WTC11 (cell line): ENCODE measurements at regions not wholly inside any gene's neighbourhood (a gene's known extent, or its start where the extent isn't known, plus 50 kb on each side); places are given as distances from the start of the nearest gene placed in this dataset.

Experiments
- ATAC-seq: fragments of 200-7000 bp; cut with Tn5 transposase; 2 replicates; pipeline ENCODE4 v1.10.0; 2021; ENCODE audit warnings: mild to moderate bottlenecking, moderate library complexity
- CTCF ChIA-PET: fragments of 300-600 bp; sonication (Branson Sonifier 250); formaldehyde crosslinking; loops from one replicate; lab custom pipeline; 2021; ENCODE audit warnings: antibody characterized with exemption; lab: Charles Lee
- POLR2A ChIA-PET: fragments of 350-600 bp; sonication (Branson Sonifier 250); formaldehyde crosslinking; loops from one replicate; lab custom pipeline; 2021; ENCODE audit warnings: antibody characterized with exemption; lab: Charles Lee
- DNase-seq: peaks from one replicate; pipeline ENCODE4 v3.0.0; 2021; ENCODE audit warnings: low spot score
- H3K27ac Mint-ChIP-seq: 2 replicates; pipeline ENCODE4 v1.8.0; 2021; ENCODE audit warnings: mixed read lengths
- H3K27me3 Mint-ChIP-seq: 2 replicates; pipeline ENCODE4 v1.8.0; 2021; ENCODE audit warnings: low read depth, mild to moderate bottlenecking, moderate library complexity, mixed read lengths
- H3K36me3 Mint-ChIP-seq: 2 replicates; pipeline ENCODE4 v1.8.0; 2021; ENCODE audit warnings: mixed read lengths
- H3K4me1 Mint-ChIP-seq: 2 replicates; pipeline ENCODE4 v1.8.0; 2022; ENCODE audit warnings: mixed read lengths
- H3K4me3 Mint-ChIP-seq: 2 replicates; pipeline ENCODE4 v1.8.0; 2021; ENCODE audit warnings: mild to moderate bottlenecking, moderate library complexity, mixed read lengths
- H3K9me3 Mint-ChIP-seq: 2 replicates; pipeline ENCODE4 v1.8.0; 2021; ENCODE audit warnings: mixed read lengths
- AR ChIP-seq: fragments of 250-450 bp; sonication (Bioruptor Pico); IDR thresholded peaks from 2 replicates; pipeline ENCODE4 v1.9.0; 2021; ENCODE audit warnings: mild to moderate bottlenecking
- ATF1 ChIP-seq: sonication (generic); formaldehyde crosslinking; IDR thresholded peaks from 2 replicates; pipeline ENCODE4 v1.8.1; 2023; ENCODE audit warnings: mild to moderate bottlenecking, moderate library complexity, missing genetic modification reagents
- ATF2 ChIP-seq: sonication (generic); formaldehyde crosslinking; IDR thresholded peaks from 2 replicates; pipeline ENCODE4 v1.8.1; 2022; ENCODE audit warnings: low read depth, missing genetic modification reagents, borderline replicate concordance
- CBFB ChIP-seq: sonication (generic); formaldehyde crosslinking; IDR thresholded peaks from 2 replicates; pipeline ENCODE4 v1.8.1; 2022; ENCODE audit warnings: mild to moderate bottlenecking, low read depth, missing genetic modification reagents
- ELF4 ChIP-seq: sonication (generic); formaldehyde crosslinking; IDR thresholded peaks from 2 replicates; pipeline ENCODE4 v1.8.1; 2022; ENCODE audit warnings: low read depth, mild to moderate bottlenecking, moderate library complexity, missing genetic modification reagents
- EMX1 ChIP-seq: fragments of 250-450 bp; sonication (Bioruptor Pico); IDR thresholded peaks from 2 replicates; pipeline ENCODE4 v1.8.0; 2021; ENCODE audit warnings: mild to moderate bottlenecking
- ETV6 ChIP-seq: sonication (generic); formaldehyde crosslinking; IDR thresholded peaks from 2 replicates; pipeline ENCODE4 v1.8.1; 2022; ENCODE audit warnings: mild to moderate bottlenecking, missing genetic modification reagents
- FOXP1 ChIP-seq: sonication (generic); formaldehyde crosslinking; IDR thresholded peaks from 2 replicates; pipeline ENCODE4 v1.8.0; 2022; ENCODE audit warnings: missing genetic modification reagents, mild to moderate bottlenecking, moderate library complexity, borderline replicate concordance
- FOXP4 ChIP-seq: sonication (generic); formaldehyde crosslinking; IDR thresholded peaks from 2 replicates; pipeline ENCODE4 v1.8.0; 2022; ENCODE audit warnings: mild to moderate bottlenecking, missing genetic modification reagents
- GRHL2 ChIP-seq: fragments of 250-450 bp; sonication (Bioruptor Pico); IDR thresholded peaks from 2 replicates; pipeline ENCODE4 v1.8.0; 2022; ENCODE audit warnings: mild to moderate bottlenecking, moderate library complexity; ENCODE audit not compliant: insufficient replicate concordance, severe bottlenecking
- IRF1 ChIP-seq: sonication (generic); formaldehyde crosslinking; IDR thresholded peaks from 2 replicates; pipeline ENCODE4 v1.8.0; 2023; ENCODE audit warnings: missing genetic modification reagents
- KAT7 ChIP-seq: sonication (generic); formaldehyde crosslinking; IDR thresholded peaks from 2 replicates; pipeline ENCODE4 v1.8.1; 2023; ENCODE audit warnings: missing genetic modification reagents, mild to moderate bottlenecking, borderline replicate concordance
- MXD4 ChIP-seq: fragments of 250-450 bp; sonication (Bioruptor Pico); IDR thresholded peaks from 2 replicates; pipeline ENCODE4 v1.8.0; 2021; ENCODE audit warnings: mild to moderate bottlenecking, moderate library complexity, borderline replicate concordance
- MYBL2 ChIP-seq: sonication (generic); formaldehyde crosslinking; IDR thresholded peaks from 2 replicates; pipeline ENCODE4 v1.8.1; 2023; ENCODE audit warnings: mild to moderate bottlenecking, moderate library complexity, missing genetic modification reagents
- NR3C1 ChIP-seq: sonication (generic); formaldehyde crosslinking; conservative IDR thresholded peaks from 2 replicates; pipeline ENCODE4 v1.8.1; 2023; ENCODE audit warnings: low read depth, mild to moderate bottlenecking, missing genetic modification reagents
- PRRX2 ChIP-seq: fragments of 250-450 bp; sonication (Bioruptor Pico); IDR thresholded peaks from 2 replicates; pipeline ENCODE4 v1.8.0; 2021; ENCODE audit warnings: mild to moderate bottlenecking
- RELA ChIP-seq: sonication (generic); formaldehyde crosslinking; IDR thresholded peaks from 2 replicates; pipeline ENCODE4 v1.8.1; 2022; ENCODE audit warnings: missing genetic modification reagents, mild to moderate bottlenecking, borderline replicate concordance
- SMAD3 ChIP-seq: sonication (generic); formaldehyde crosslinking; IDR thresholded peaks from 2 replicates; pipeline ENCODE4 v1.8.0; 2022; ENCODE audit warnings: missing genetic modification reagents, mild to moderate bottlenecking, borderline replicate concordance
- SMAD4 ChIP-seq: sonication (generic); formaldehyde crosslinking; IDR thresholded peaks from 2 replicates; pipeline ENCODE4 v1.8.0; 2022; ENCODE audit warnings: mild to moderate bottlenecking, missing genetic modification reagents
- STAT6 ChIP-seq: sonication (generic); formaldehyde crosslinking; conservative IDR thresholded peaks from 2 replicates; pipeline ENCODE4 v1.8.1; 2023; ENCODE audit warnings: mild to moderate bottlenecking, low read depth, missing genetic modification reagents, moderate library complexity
- ZNF121 ChIP-seq: sonication (generic); formaldehyde crosslinking; IDR thresholded peaks from 2 replicates; pipeline ENCODE4 v1.8.0; 2023; ENCODE audit warnings: missing genetic modification reagents
- ZNF263 ChIP-seq: sonication (generic); formaldehyde crosslinking; IDR thresholded peaks from 2 replicates; pipeline ENCODE4 v1.8.1; 2022; ENCODE audit warnings: low read depth, mild to moderate bottlenecking, moderate library complexity, missing genetic modification reagents
- ZNF317 ChIP-seq: sonication (generic); formaldehyde crosslinking; IDR thresholded peaks from 2 replicates; pipeline ENCODE4 v1.8.1; 2023; ENCODE audit warnings: low read depth, mild to moderate bottlenecking, moderate library complexity, missing genetic modification reagents, borderline replicate concordance
- ZNF671 ChIP-seq: fragments of 250-450 bp; sonication (Bioruptor Pico); IDR thresholded peaks from 2 replicates; pipeline ENCODE4 v1.8.0; 2021; ENCODE audit warnings: mild to moderate bottlenecking

GRCh38 chr4:57639561-57640382 is 529.6 kb upstream of the IGFBP7 start (continued):
- TF ChIP-seq ZNF263 (CRISPR knock-in tag) (no peak), RELA (no peak)

GRCh38 chr4:57635910-57636309 is 525.7 kb upstream of the IGFBP7 start:
- H3K4me3 Mint-ChIP-seq: no peak overlapping the region
- ChIA-PET POLR2A (no interaction called here), CTCF (no interaction called here)
- H3K4me1 Mint-ChIP-seq: peaks cover 9% of the 10 kb centered on the region
- H3K27ac Mint-ChIP-seq: no peak overlapping the region
- no peak for DNase-seq
- no peaks in the 10 kb centered on the region for H3K9me3 Mint-ChIP-seq
- H3K36me3 Mint-ChIP-seq: no peaks in the 10 kb centered on the region
- ATAC-seq: no peak
- no peaks in the 10 kb centered on the region for H3K27me3 Mint-ChIP-seq
- TF ChIP-seq SMAD3 (CRISPR knock-in tag) (no peak), ZNF317 (no peak), ZNF121 (CRISPR knock-in tag) (no peak), FOXP4 (CRISPR knock-in tag) (no peak), IRF1 (CRISPR knock-in tag) (no peak), CBFB (CRISPR knock-in tag) (no peak), MYBL2 (CRISPR knock-in tag) (no peak), NR3C1 (CRISPR knock-in tag) (no peak), ATF2 (CRISPR knock-in tag) (no peak), ZNF671 (CRISPR knock-in tag) (no peak)

- DNase-seq (no peak), ATAC-seq (no peak)
- no peaks in the 10 kb centered on the region for H3K36me3 Mint-ChIP-seq
- H3K4me3 Mint-ChIP-seq: no peak overlapping the region
- no peaks in the 10 kb centered on the region for H3K4me1 Mint-ChIP-seq
- H3K27ac Mint-ChIP-seq: no peak overlapping the region
- ChIA-PET CTCF (no interaction called here), POLR2A (no interaction called here)
- no peaks in the 10 kb centered on the region for H3K9me3 Mint-ChIP-seq
- H3K27me3 Mint-ChIP-seq: no peaks in the 10 kb centered on the region
- TF ChIP-seq AR (no peak), ATF1 (CRISPR knock-in tag) (no peak), FOXP1 (CRISPR knock-in tag) (no peak), CBFB (CRISPR knock-in tag) (no peak), KAT7 (CRISPR knock-in tag) (no peak), PRRX2 (CRISPR knock-in tag) (no peak), SMAD4 (CRISPR knock-in tag) (no peak), GRHL2 (CRISPR knock-in tag) (no peak), ETV6 (CRISPR knock-in tag) (no peak), STAT6 (CRISPR knock-in tag) (no peak), EMX1 (CRISPR knock-in tag) (no peak), ELF4 (no peak), MXD4 (CRISPR knock-in tag) (no peak)
Observed at GRCh38 chr4:57633212-57633859, 523.2 kb upstream of the IGFBP7 start.
